HepG2 (cell line): ENCODE measurements at regions not wholly inside any gene's neighbourhood (a gene's known extent, or its start where the extent isn't known, plus 50 kb on each side); places are given as distances from the start of the nearest gene placed in this dataset.

Experiments used
- ATAC-seq: fragments of 200-7000 bp; cut with Tn5 transposase; 3 replicates; pipeline ENCODE4 v1.9.1; 2020; ENCODE audit warnings: mild to moderate bottlenecking, moderate library complexity
- BruUV-seq: library from RNA; stranded (reverse); fragments of 400-500 nt; replicated peaks from 2 replicates; lab custom pipeline; 2021; lab: Mats Ljungman, UMichigan
- CTCF ChIA-PET: fragments of 300-600 bp; formaldehyde crosslinking; extraction: SDS; loops from one replicate; lab custom pipeline; 2021; ENCODE audit warnings: low total read pairs, inconsistent platforms, low intra/inter-chr PET ratio; lab: Yijun Ruan, JAX
- POLR2A ChIA-PET: fragments of 350-600 bp; sonication (Branson Sonifier 250); formaldehyde crosslinking; loops from one replicate; lab custom pipeline; 2020; ENCODE audit warnings: antibody characterized with exemption, inconsistent platforms; lab: Yijun Ruan, JAX
- DNase-seq: peaks from one replicate; pipeline ENCODE4 v3.0.0-alpha.2; 2015; ENCODE audit warnings: low spot score
- FAIRE-seq: peaks from 3 replicates; lab custom pipeline; 2011; peaks lifted over from hg19 to GRCh38; lab: Jason Lieb, UNC
- H2AFZ ChIP-seq: one replicate; pipeline ENCODE4 v1.6.1; 2011; ENCODE audit warnings: low read length, inconsistent platforms
- H3K27ac ChIP-seq: fragments of 300-600 bp; 3 replicates; pipeline ENCODE4 v1.8.0; 2011; ENCODE audit warnings: mixed run types, mild to moderate bottlenecking, mixed read lengths, low read length, inconsistent platforms; ENCODE audit not compliant: insufficient read depth; ENCODE audit errors: extremely low read length
- H3K27me3 ChIP-seq, 2 experiments: fragments of 200-600 bp in 1 of 2; 2 replicates in 1 of 2; 3 replicates in 1 of 2; pipeline versions ENCODE4 v1.6.0 to v1.8.0; 2011; ENCODE audit warnings: low read length in 2 of 2, mild to moderate bottlenecking in 2 of 2, moderate library complexity in 2 of 2, inconsistent platforms in 1 of 2; ENCODE audit not compliant: insufficient read depth in 2 of 2, control insufficient read depth in 1 of 2
- H3K36me3 ChIP-seq, 2 experiments: fragments of 200-600 bp in 1 of 2; replicated peaks in 1 of 2; 2 replicates in 1 of 2; 3 replicates in 1 of 2; pipeline versions ENCODE4 v1.5.1 to v1.8.0; 2011; ENCODE audit warnings: low read length in 2 of 2, inconsistent platforms in 1 of 2; ENCODE audit not compliant: insufficient read depth in 2 of 2, control insufficient read depth in 1 of 2
- H3K4me1 ChIP-seq: 2 replicates; pipeline ENCODE4 v1.5.1; 2012; ENCODE audit warnings: low read length, inconsistent platforms; ENCODE audit not compliant: insufficient read depth
- H3K4me2 ChIP-seq: 2 replicates; pipeline ENCODE4 v1.6.0; 2011; ENCODE audit warnings: low read depth, low read length, inconsistent platforms
- H3K4me3 ChIP-seq, 3 experiments: fragments of 200-600 bp in 1 of 3; sonication (generic), shearing (Covaris generic) in 1 of 3; replicated peaks in 1 of 3; 2 replicates each; pipeline ENCODE4 v1.5.1; 2011 to 2016; ENCODE audit warnings: low read length in 3 of 3, inconsistent platforms in 2 of 3, low read depth in 2 of 3, mild to moderate bottlenecking in 2 of 3, control low read depth in 1 of 3, mixed read lengths in 1 of 3; ENCODE audit not compliant: insufficient read depth in 1 of 3
- H3K79me2 ChIP-seq: one replicate; pipeline ENCODE4 v1.6.1; 2011; ENCODE audit warnings: low read length, inconsistent platforms; ENCODE audit not compliant: insufficient read depth
- H3K9ac ChIP-seq: 2 replicates; pipeline ENCODE4 v1.6.0; 2011; ENCODE audit warnings: mild to moderate bottlenecking, low read depth, low read length, inconsistent platforms; ENCODE audit not compliant: insufficient read depth
- H3K9me3 ChIP-seq: 2 replicates; pipeline ENCODE4 v1.5.1; 2012; ENCODE audit warnings: mild to moderate bottlenecking, low read length
- H4K20me1 ChIP-seq: 2 replicates; pipeline ENCODE4 v1.6.0; 2011; ENCODE audit warnings: inconsistent platforms, mild to moderate bottlenecking, low read length, moderate library complexity; ENCODE audit not compliant: insufficient read depth
- BHLHE40 ChIP-seq: IDR thresholded peaks from 2 replicates; pipeline ENCODE4 v1.6.1; 2011; ENCODE audit warnings: low read length, improper control_type of control experiment
- CBX2 ChIP-seq, 2 experiments: fragments of 200-600 bp in 1 of 2; sonication (generic); formaldehyde crosslinking in 1 of 2; IDR thresholded peaks; 2 replicates each; pipeline versions ENCODE4 v1.7.0 to v1.8.1; 2018 to 2022; ENCODE audit warnings: low read depth in 2 of 2, low read length in 1 of 2, mild to moderate bottlenecking in 1 of 2, missing genetic modification reagents in 1 of 2
- GPBP1L1 ChIP-seq: sonication (generic); formaldehyde crosslinking; IDR thresholded peaks from 2 replicates; pipeline ENCODE4 v1.5.0; 2020; ENCODE audit warnings: mild to moderate bottlenecking, missing genetic modification reagents
- HES4 ChIP-seq: sonication (generic); formaldehyde crosslinking; IDR thresholded peaks from 2 replicates; pipeline ENCODE4 v1.9.0; 2021; ENCODE audit warnings: mild to moderate bottlenecking, missing genetic modification reagents, borderline replicate concordance
- IRF2 ChIP-seq: IDR thresholded peaks from 2 replicates; pipeline ENCODE4 v1.6.1; 2018; ENCODE audit warnings: missing genetic modification reagents, missing compliant biosample characterization
- JDP2 ChIP-seq: sonication (generic); formaldehyde crosslinking; IDR thresholded peaks from 2 replicates; pipeline ENCODE4 v1.8.1; 2022; ENCODE audit warnings: missing genetic modification reagents, borderline replicate concordance
- MEIS1 ChIP-seq: sonication (generic); formaldehyde crosslinking; IDR thresholded peaks from 2 replicates; pipeline ENCODE4 v1.9.0; 2021; ENCODE audit warnings: mild to moderate bottlenecking, missing genetic modification reagents, moderate library complexity, borderline replicate concordance
- POLR2A ChIP-seq, 2 experiments: IDR thresholded peaks; 2 replicates each; pipeline ENCODE4 v1.6.1; 2011; ENCODE audit warnings: low read depth in 2 of 2, low read length in 2 of 2, mild to moderate bottlenecking in 1 of 2, moderate library complexity in 1 of 2; ENCODE audit not compliant: insufficient read depth in 1 of 2
- WIZ ChIP-seq: sonication (generic); formaldehyde crosslinking; IDR thresholded peaks from 2 replicates; pipeline ENCODE4 v1.5.1; 2020; ENCODE audit warnings: mild to moderate bottlenecking, missing genetic modification reagents
- ZFYVE20 ChIP-seq: sonication (generic); formaldehyde crosslinking; IDR thresholded peaks from 2 replicates; pipeline ENCODE4 v1.8.0; 2023; ENCODE audit warnings: low read depth, mild to moderate bottlenecking, moderate library complexity, missing genetic modification reagents, borderline replicate concordance
- ZNF766 ChIP-seq: sonication (generic); formaldehyde crosslinking; IDR thresholded peaks from 2 replicates; pipeline ENCODE4 v1.5.0; 2020; ENCODE audit warnings: missing genetic modification reagents, borderline replicate concordance
- ZNF879 ChIP-seq: sonication (generic); formaldehyde crosslinking; IDR thresholded peaks from 2 replicates; pipeline ENCODE4 v1.8.1; 2023; ENCODE audit warnings: missing genetic modification reagents
- WGBS: methylation state at CpG from one replicate; pipeline ENCODE4 v1.1.6; 2017; ENCODE audit warnings: low lambda C conversion rate; 5-methylcytosine and 5-hydroxymethylcytosine counted together
- in situ Hi-C: cut with HindIII; loops from 2 replicates; pipeline ENCODE4 v1.10.0; 2017; ENCODE audit warnings: low pct_unique_long_range_greater_than_20kb; ENCODE audit not compliant: extremely low pct_ligation_motif_present
- intact Hi-C: fragments of 100-400 bp; cut with micrococcal nuclease; formaldehyde crosslinking; loops from one replicate; pipeline ENCODE4 v1.10.0; 2022; ENCODE audit not compliant: unreplicated experiment
- TF ChIP-seq, protein P1 (sequence below): IDR thresholded peaks from 2 replicates; pipeline ENCODE4 v1.6.1; 2016; ENCODE audit warnings: missing compliant biosample characterization, missing genetic modification reagents, borderline replicate concordance

GRCh38 chr16:86151239-86151851 lies 252.4 kb downstream of the IRF8 start:
- in situ Hi-C loops, result no loop called here
- no peaks in the 10 kb centered on the region for H3K4me1 ChIP-seq
- no peak overlapping the region for H3K4me2 ChIP-seq
- CTCF ChIA-PET, result no interaction called here
- no peaks in the 10 kb centered on the region for H3K9me3 ChIP-seq
- no TSS peak for BruUV-seq
- FAIRE-seq, result no peak
- H3K27ac ChIP-seq, result no peak overlapping the region
- H3K9ac ChIP-seq, result no peak overlapping the region
- H3K27me3 ChIP-seq, result peaks cover 1 to 47% of the 10 kb centered on the region in 2 experiments; a peak in 3 of 5 replicates
- intact Hi-C loops, result no loop called here
- no peak overlapping the region for H3K4me3 ChIP-seq
- H3K36me3 ChIP-seq, result no peaks in the 10 kb centered on the region
- no peak for TF ChIP-seq WIZ (CRISPR knock-in tag)
- TF ChIP-seq ZNF879, result no peak
- TF ChIP-seq ZFYVE20, result no peak
- TF ChIP-seq CBX2 (IDR thresholded peaks at IDR 0.05; ENCODE audit: low read depth, low read length), result no peak
- TF ChIP-seq CBX2 (CRISPR knock-in tag; IDR thresholded peaks at IDR 0.05; ENCODE audit: low read depth), result no peak
- TF ChIP-seq IRF2 (CRISPR knock-in tag), result no peak
- no peak for TF ChIP-seq POLR2A (IDR thresholded peaks at IDR 0.05; ENCODE audit: insufficient read depth in 1 of 2, low read depth in 2 of 2, low read length in 2 of 2)
- no peak for TF ChIP-seq MEIS1 (CRISPR knock-in tag)
- TF ChIP-seq JDP2 (CRISPR knock-in tag), result no peak
- TF ChIP-seq, protein P1, sequence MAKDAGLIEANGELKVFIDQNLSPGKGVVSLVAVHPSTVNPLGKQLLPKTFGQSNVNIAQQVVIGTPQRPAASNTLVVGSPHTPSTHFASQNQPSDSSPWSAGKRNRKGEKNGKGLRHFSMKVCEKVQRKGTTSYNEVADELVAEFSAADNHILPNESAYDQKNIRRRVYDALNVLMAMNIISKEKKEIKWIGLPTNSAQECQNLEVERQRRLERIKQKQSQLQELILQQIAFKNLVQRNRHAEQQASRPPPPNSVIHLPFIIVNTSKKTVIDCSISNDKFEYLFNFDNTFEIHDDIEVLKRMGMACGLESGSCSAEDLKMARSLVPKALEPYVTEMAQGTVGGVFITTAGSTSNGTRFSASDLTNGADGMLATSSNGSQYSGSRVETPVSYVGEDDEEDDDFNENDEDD, result no peak
- no peak for TF ChIP-seq ZNF766 (CRISPR knock-in tag)
- no peak for TF ChIP-seq HES4 (CRISPR knock-in tag)
- no peak for TF ChIP-seq BHLHE40
- no peak for TF ChIP-seq GPBP1L1 (CRISPR knock-in tag)
- TF ChIP-seq, all 625 proteins: peak for 0
- WGBS, result 43% methylated on average over 22 of the region's 22 CpGs
- DNase-seq (no peak), ATAC-seq (no peak)
- Histone ChIP-seq H2AFZ (no peak overlapping the region), H4K20me1 (no peaks in the 10 kb centered on the region; the same call in 1 of the 2 replicates), H3K79me2 (no peaks in the 10 kb centered on the region)
- POLR2A ChIA-PET, result no interaction called here
